ENCODE measurements at regions not wholly inside any gene's neighbourhood (a gene's known extent, or its start where the extent isn't known, plus 50 kb on each side); places are given as distances from the start of the nearest gene placed in this dataset.

- TF ChIP-seq CTCF (IDR thresholded peaks at IDR 0.05) (no peak), EZH2 (IDR thresholded peaks at IDR 0.05; ENCODE audit: borderline replicate concordance, insufficient read depth, low read depth, low read length, poor library complexity, severe bottlenecking) (no peak)
Measured at GRCh38 chr10:29877793-29878491, 181.4 kb downstream of the JCAD start.

Data from B cell (primary cell).